ENCODE measurements at regions not wholly inside any gene's neighbourhood (a gene's known extent, or its start where the extent isn't known, plus 50 kb on each side); places are given as distances from the start of the nearest gene placed in this dataset.

GRCh38 chr4:183789657-183790056 is 115.5 kb upstream of the STOX2 start:
- TF ChIP-seq EZH2phosphoT487 (IDR thresholded peaks at IDR 0.05; ENCODE audit: borderline replicate concordance, low read depth, low read length) (no peak), CTCF (conservative IDR thresholded peaks at IDR 0.05; ENCODE audit: low read length) (no peak)
- Histone ChIP-seq H2AFZ (ENCODE audit: low read length) (no peak overlapping the region), H3K36me3 (ENCODE audit: insufficient read depth, low read length) (no peaks in the 10 kb centered on the region), H3K4me3 (ENCODE audit: low read depth, low read length, poor library complexity, severe bottlenecking) (no peak overlapping the region), H3K4me2 (ENCODE audit: low read length) (no peak overlapping the region), H3K9me2 (ENCODE audit: insufficient read depth, low read length) (0 out of 2 replicates have a peak, but pooled peaks cover 3% of the 10 kb centered on the region), H3K79me2 (ENCODE audit: insufficient read depth, low read depth, low read length) (no peaks in the 10 kb centered on the region), H3K27ac (ENCODE audit: low read depth, low read length, poor library complexity, severe bottlenecking) (no peak overlapping the region), H3K4me1 (ENCODE audit: insufficient read depth, low read length, poor library complexity, severe bottlenecking) (no peaks in the 10 kb centered on the region), H3K9me3 (ENCODE audit: low read length) (no peaks in the 10 kb centered on the region), H4K20me1 (ENCODE audit: insufficient read depth, low read length) (no peaks in the 10 kb centered on the region)
- DNase-seq (ENCODE audit: low spot score), result no peak
- POLR2A ChIA-PET, result no interaction called here
- CTCF ChIA-PET (ENCODE audit: unreplicated experiment), result no interaction called here
- intact Hi-C loops (cut with micrococcal nuclease; ENCODE audit: unreplicated experiment), result no loop called here
- BruUV-seq (replicated peaks), result no TSS peak

- no peaks in the 10 kb centered on the region for H3K4me1 ChIP-seq (ENCODE audit: insufficient read depth, low read length, poor library complexity, severe bottlenecking)
- TF ChIP-seq CTCF (conservative IDR thresholded peaks at IDR 0.05; ENCODE audit: low read length) (no peak), EZH2phosphoT487 (IDR thresholded peaks at IDR 0.05; ENCODE audit: borderline replicate concordance, low read depth, low read length) (no peak)
- H3K4me2 ChIP-seq (ENCODE audit: low read length), result no peak overlapping the region
- H3K36me3 ChIP-seq (ENCODE audit: insufficient read depth, low read length), result no peaks in the 10 kb centered on the region
- H2AFZ ChIP-seq (ENCODE audit: low read length), result no peak overlapping the region
- no peak overlapping the region for H3K27ac ChIP-seq (ENCODE audit: low read depth, low read length, poor library complexity, severe bottlenecking)
- intact Hi-C loops (cut with micrococcal nuclease; ENCODE audit: unreplicated experiment), result no loop called here
- no peaks in the 10 kb centered on the region for H3K9me3 ChIP-seq (ENCODE audit: low read length)
- H3K79me2 ChIP-seq (ENCODE audit: insufficient read depth, low read depth, low read length), result no peaks in the 10 kb centered on the region
- H3K9me2 ChIP-seq (ENCODE audit: insufficient read depth, low read length), result 0 out of 2 replicates have a peak, but pooled peaks cover 3% of the 10 kb centered on the region
- BruUV-seq (replicated peaks), result no TSS peak
- H4K20me1 ChIP-seq (ENCODE audit: insufficient read depth, low read length), result no peaks in the 10 kb centered on the region
- H3K4me3 ChIP-seq (ENCODE audit: low read depth, low read length, poor library complexity, severe bottlenecking), result no peak overlapping the region
- no peak for DNase-seq (ENCODE audit: low spot score)
- POLR2A ChIA-PET, result no interaction called here
- CTCF ChIA-PET (ENCODE audit: unreplicated experiment), result no interaction called here
Observed at GRCh38 chr4:183790661-183791060, 114.4 kb upstream of the STOX2 start.

- no peak overlapping the region for H3K27ac ChIP-seq (ENCODE audit: low read depth, low read length, poor library complexity, severe bottlenecking)
- no peaks in the 10 kb centered on the region for H3K9me2 ChIP-seq (ENCODE audit: insufficient read depth, low read length)
- H3K36me3 ChIP-seq (ENCODE audit: insufficient read depth, low read length), result no peaks in the 10 kb centered on the region
- no peak overlapping the region for H2AFZ ChIP-seq (ENCODE audit: low read length)
- no peaks in the 10 kb centered on the region for H3K79me2 ChIP-seq (ENCODE audit: insufficient read depth, low read depth, low read length)
- H3K4me3 ChIP-seq (ENCODE audit: low read depth, low read length, poor library complexity, severe bottlenecking), result no peak overlapping the region
- no TSS peak for BruUV-seq (replicated peaks)
- TF ChIP-seq CTCF (conservative IDR thresholded peaks at IDR 0.05; ENCODE audit: low read length) (no peak), EZH2phosphoT487 (IDR thresholded peaks at IDR 0.05; ENCODE audit: borderline replicate concordance, low read depth, low read length) (no peak)
- no peaks in the 10 kb centered on the region for H3K4me1 ChIP-seq (ENCODE audit: insufficient read depth, low read length, poor library complexity, severe bottlenecking)
- POLR2A ChIA-PET, result no interaction called here
- CTCF ChIA-PET (ENCODE audit: unreplicated experiment), result no interaction called here
- intact Hi-C loops (cut with micrococcal nuclease; ENCODE audit: unreplicated experiment), result no loop called here
- H3K9me3 ChIP-seq (ENCODE audit: low read length), result no peaks in the 10 kb centered on the region
- no peaks in the 10 kb centered on the region for H4K20me1 ChIP-seq (ENCODE audit: insufficient read depth, low read length)
- no peak for DNase-seq (ENCODE audit: low spot score)
- no peak overlapping the region for H3K4me2 ChIP-seq (ENCODE audit: low read length)
Observed at GRCh38 chr4:183797011-183797444, 108.1 kb upstream of the STOX2 start.
